Right lobe of liver (tissue), 6 donors: ENCODE measurements at regions not wholly inside any gene's neighbourhood (a gene's known extent, or its start where the extent isn't known, plus 50 kb on each side); places are given as distances from the start of the nearest gene placed in this dataset.
"Not testable (repeated sequence)": the region's sequence is repeated elsewhere in the genome, so short reads cannot be mapped to it uniquely, and the experiment has no call there.

Experiments
- ATAC-seq, 4 donors: fragments of 200-7000 bp; cut with Tn5 transposase; one replicate each; pipeline ENCODE4 v1.9.1; 2020; ENCODE audit warnings: mild to moderate bottlenecking in 4 of 4, moderate library complexity in 4 of 4
- DNase-seq, 3 donors: peaks; one replicate each; pipeline ENCODE4 v3.0.0-alpha.2; 2020
- H3K27ac ChIP-seq, 3 donors: fragments of 200-600 bp; one replicate each; pipeline ENCODE4 v1.8.0; 2022
- H3K27me3 ChIP-seq, 2 donors: fragments of 200-600 bp; one replicate each; pipeline ENCODE4 v1.8.0; 2022
- H3K36me3 ChIP-seq, 4 donors: fragments of 200-600 bp; sonication (generic) in 1 of 4; one replicate each; pipeline versions ENCODE4 v1.5.1 to v1.8.0; 2017 to 2022; ENCODE audit warnings: control low read depth in 1 of 4
- H3K4me1 ChIP-seq, 4 donors: fragments of 200-600 bp; sonication (generic) in 1 of 4; one replicate each; pipeline versions ENCODE4 v1.5.1 to v1.8.0; 2017 to 2022; ENCODE audit warnings: control low read depth in 1 of 4
- H3K4me3 ChIP-seq, 3 donors: fragments of 200-600 bp; one replicate each; pipeline ENCODE4 v1.8.0; 2022
- H3K9me3 ChIP-seq, 4 donors: fragments of 200-600 bp; sonication (generic) in 1 of 4; one replicate each; pipeline versions ENCODE4 v1.5.1 to v1.8.0; 2017 to 2022; ENCODE audit warnings: control low read depth in 1 of 4
- CTCF ChIP-seq, 4 donors: fragments of 200-600 bp in 3 of 4; fragments of 450-650 bp in 1 of 4; IDR thresholded peaks; one replicate each; pipeline versions ENCODE4 v1.5.1 to v1.8.0; 2016 to 2022; ENCODE audit warnings: antibody characterized with exemption in 4 of 4, mild to moderate bottlenecking in 2 of 4
- POLR2A ChIP-seq: fragments of 450-650 bp; IDR thresholded peaks from one replicate; pipeline ENCODE4 v1.6.1; 2017; ENCODE audit warnings: antibody characterized with exemption, mild to moderate bottlenecking
- WGBS: methylation state at CpG from one replicate; pipeline ENCODE4 v1.1.6; 2018; ENCODE audit warnings: low coverage, low lambda C conversion rate; ENCODE audit not compliant: insufficient coverage; ENCODE audit errors: missing lambda C conversion rate; 5-methylcytosine and 5-hydroxymethylcytosine counted together
- intact Hi-C, 2 donors: fragments of 100-400 bp; cut with DNase I; formaldehyde crosslinking; loops; one replicate each; pipeline versions ENCODE4 v1.11.2 to v1.14.1; 2022
- donor health status: DM: no; HTN: yes; CAD: no.
- donor health status: DM: no; HTN: no; CAD: no.
- donor health status: DM: no; HTN: no; CAD: no.
- donor health status: DM: no; HTN: yes; CAD: no.
- donor health status: DM: no; HTN: yes; CAD: no.

- H3K27ac ChIP-seq = no peak overlapping the region
- no peak for DNase-seq
- no peak for TF ChIP-seq POLR2A
- TF ChIP-seq CTCF (IDR thresholded peaks at IDR 0.05) = no peak
- WGBS = 38% methylated on average over 3 of the region's 3 CpGs
- no peaks in the 10 kb centered on the region for H3K4me1 ChIP-seq
- no peaks in the 10 kb centered on the region for H3K36me3 ChIP-seq
- no peak overlapping the region for H3K4me3 ChIP-seq
- intact Hi-C loops = no loop called here
- ATAC-seq = no peak
- H3K27me3 ChIP-seq = no peaks in the 10 kb centered on the region
- H3K9me3 ChIP-seq = no peaks in the 10 kb centered on the region
Observed at GRCh38 chr1:29390075-29390474, 153.8 kb downstream of the PTPRU start.

DNA sequence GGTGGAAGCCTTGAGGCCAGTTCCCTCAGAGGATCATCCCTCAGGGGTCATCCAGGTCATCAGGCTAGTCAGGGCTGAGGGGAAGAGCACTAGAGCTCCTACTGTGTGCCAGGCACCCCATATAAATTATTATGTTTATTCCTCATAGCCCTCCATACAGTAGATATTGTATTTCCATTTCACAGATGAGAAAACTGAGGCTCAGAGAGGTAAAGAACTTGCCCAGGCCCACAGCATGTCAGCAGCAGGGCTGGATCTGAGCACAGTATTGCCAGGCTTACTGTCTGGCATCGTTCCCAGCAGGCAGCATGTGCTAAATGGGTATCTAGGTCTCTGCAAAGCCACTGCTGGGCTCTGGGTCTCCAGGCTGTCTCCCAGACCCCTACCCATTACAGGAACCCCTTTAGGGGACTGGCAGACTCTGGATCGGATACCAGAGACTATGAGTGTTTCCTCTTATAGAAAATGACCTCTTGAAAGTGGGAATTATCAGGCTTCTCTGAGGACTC, 153.3 kb downstream of the PTPRU start:
- H3K36me3 ChIP-seq = no peaks in the 10 kb centered on the region
- intact Hi-C loops = no loop called here
- DNase-seq (no peak), ATAC-seq (no peak)
- no peaks in the 10 kb centered on the region for H3K27me3 ChIP-seq
- H3K9me3 ChIP-seq = no peaks in the 10 kb centered on the region
- 30% methylated on average over 2 of the region's 2 CpGs for WGBS
- no peak overlapping the region for H3K27ac ChIP-seq
- TF ChIP-seq CTCF (IDR thresholded peaks at IDR 0.05) = no peak
- no peak for TF ChIP-seq POLR2A
- H3K4me1 ChIP-seq = no peaks in the 10 kb centered on the region
- H3K4me3 ChIP-seq = no peak overlapping the region

GRCh38 chr1:29388884-29389283, 152.6 kb downstream of the PTPRU start:
- no peak overlapping the region for H3K27ac ChIP-seq
- DNase-seq = no peak
- H3K27me3 ChIP-seq = no peaks in the 10 kb centered on the region
- intact Hi-C loops = no loop called here
- no peak overlapping the region for H3K4me3 ChIP-seq
- 47% methylated on average over 5 of the region's 6 CpGs for WGBS
- no peak for ATAC-seq
- TF ChIP-seq CTCF (IDR thresholded peaks at IDR 0.05) = no peak
- TF ChIP-seq POLR2A = no peak
- H3K4me1 ChIP-seq = no peaks in the 10 kb centered on the region
- no peaks in the 10 kb centered on the region for H3K9me3 ChIP-seq
- no peaks in the 10 kb centered on the region for H3K36me3 ChIP-seq

GRCh38 chr1:29388170-29388569, 151.8 kb downstream of the PTPRU start:
- H3K27ac ChIP-seq = no peak overlapping the region
- WGBS = 55% methylated on average over 2 of the region's 2 CpGs
- no peaks in the 10 kb centered on the region for H3K27me3 ChIP-seq
- intact Hi-C loops = no loop called here
- no peaks in the 10 kb centered on the region for H3K4me1 ChIP-seq
- ATAC-seq = no peak
- no peak overlapping the region for H3K4me3 ChIP-seq
- DNase-seq = no peak
- no peaks in the 10 kb centered on the region for H3K9me3 ChIP-seq
- H3K36me3 ChIP-seq = no peaks in the 10 kb centered on the region
- TF ChIP-seq POLR2A (no peak), CTCF (IDR thresholded peaks at IDR 0.05) (no peak)

GRCh38 chr1:29387210-29387609, 150.9 kb downstream of the PTPRU start:
- no peaks in the 10 kb centered on the region for H3K36me3 ChIP-seq

GRCh38 chr1:29386453-29386852, 150.1 kb downstream of the PTPRU start:
- H3K36me3 ChIP-seq, H3K9me3 ChIP-seq, H3K4me3 ChIP-seq, DNase-seq, intact Hi-C loops, ATAC-seq, H3K27ac ChIP-seq, H3K27me3 ChIP-seq, H3K4me1 ChIP-seq: not testable (repeated sequence)
- WGBS = 50% methylated on average over 1 of the region's 1 CpG

More at GRCh38 chr1:29387210-29387609, 150.9 kb downstream of the PTPRU start:
- intact Hi-C loops = no loop called here
- TF ChIP-seq CTCF (IDR thresholded peaks at IDR 0.05) (no peak), POLR2A (no peak)
- no peak overlapping the region for H3K4me3 ChIP-seq
- 52% methylated on average over 3 of the region's 3 CpGs for WGBS
- H3K27me3 ChIP-seq = no peaks in the 10 kb centered on the region
- no peak overlapping the region for H3K27ac ChIP-seq
- no peak for ATAC-seq
- no peaks in the 10 kb centered on the region for H3K9me3 ChIP-seq
- H3K4me1 ChIP-seq = no peaks in the 10 kb centered on the region
- no peak for DNase-seq
